GM18511 (cell line): ENCODE measurements at regions not wholly inside any gene's neighbourhood (a gene's known extent, or its start where the extent isn't known, plus 50 kb on each side); places are given as distances from the start of the nearest gene placed in this dataset.

Experiments
- ATAC-seq: cut with Tn5 transposase; IDR thresholded peaks from one replicate; pipeline ENCODE4 v1.9.1; 2021; ENCODE audit warnings: mild to moderate bottlenecking, moderate library complexity; ENCODE audit not compliant: unreplicated experiment

DNA sequence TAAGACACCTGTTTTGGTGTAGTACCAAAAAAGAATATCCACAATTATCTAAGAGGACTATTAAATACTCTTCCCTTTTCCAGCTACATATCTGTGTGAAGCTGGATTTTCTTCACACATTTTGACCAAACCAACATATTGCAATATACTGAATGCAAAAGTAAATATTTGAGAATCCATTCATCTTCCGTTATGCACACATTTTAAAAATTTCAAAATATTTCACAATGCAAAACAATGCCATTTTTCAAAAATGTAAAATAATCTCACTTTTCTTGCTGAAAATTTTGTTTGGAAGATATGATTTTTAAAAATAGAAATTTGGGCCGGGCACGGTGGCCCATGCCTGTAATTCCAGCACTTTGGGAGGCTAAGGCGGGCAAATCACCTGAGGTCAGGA, 133.9 kb upstream of the FUT8 start:
- no peak for ATAC-seq

DNA sequence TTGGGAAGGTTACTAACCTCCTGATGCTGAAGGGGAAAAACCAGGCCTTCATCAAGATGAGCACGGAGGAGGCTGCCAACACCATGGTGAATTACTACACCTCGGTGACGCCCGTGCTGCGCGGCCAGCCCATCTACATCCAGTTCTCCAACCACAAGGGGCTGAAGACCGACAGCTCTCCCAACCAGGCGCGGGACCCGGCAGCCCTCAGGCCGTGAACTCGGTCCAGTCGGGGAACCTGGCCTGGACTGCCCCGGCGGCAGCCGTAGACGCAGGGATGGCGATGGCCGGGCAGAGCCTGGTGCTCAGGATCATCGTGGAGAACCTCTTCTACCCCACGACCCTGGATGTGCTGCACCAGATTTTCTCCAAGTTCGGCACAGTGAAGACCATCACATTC, 133.0 kb upstream of the FUT8 start:
- ATAC-seq = no peak

- ATAC-seq = no peak
Observed at GRCh38 chr14:65279958-65280357, 132.6 kb upstream of the FUT8 start.

DNA sequence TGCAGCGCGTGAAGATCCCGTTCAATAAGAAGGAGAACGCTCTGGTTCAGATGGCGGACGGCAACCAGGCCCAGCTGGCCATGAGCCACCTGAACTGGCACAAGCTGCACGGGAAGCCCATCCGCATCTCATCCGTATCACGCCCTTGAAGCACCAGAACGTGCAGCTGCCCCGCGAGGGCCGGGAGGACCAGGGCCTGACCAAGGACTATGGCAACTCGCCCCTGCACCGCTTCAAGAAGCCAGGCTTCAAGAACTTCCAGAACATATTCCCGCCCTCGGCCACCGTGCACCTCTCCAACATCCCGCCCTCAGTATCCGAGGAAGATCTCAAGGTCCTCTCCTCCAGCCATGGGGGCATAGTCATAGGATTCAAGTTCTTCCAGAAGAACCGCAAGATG, 131.9 kb upstream of the FUT8 start:
- no peak for ATAC-seq

DNA sequence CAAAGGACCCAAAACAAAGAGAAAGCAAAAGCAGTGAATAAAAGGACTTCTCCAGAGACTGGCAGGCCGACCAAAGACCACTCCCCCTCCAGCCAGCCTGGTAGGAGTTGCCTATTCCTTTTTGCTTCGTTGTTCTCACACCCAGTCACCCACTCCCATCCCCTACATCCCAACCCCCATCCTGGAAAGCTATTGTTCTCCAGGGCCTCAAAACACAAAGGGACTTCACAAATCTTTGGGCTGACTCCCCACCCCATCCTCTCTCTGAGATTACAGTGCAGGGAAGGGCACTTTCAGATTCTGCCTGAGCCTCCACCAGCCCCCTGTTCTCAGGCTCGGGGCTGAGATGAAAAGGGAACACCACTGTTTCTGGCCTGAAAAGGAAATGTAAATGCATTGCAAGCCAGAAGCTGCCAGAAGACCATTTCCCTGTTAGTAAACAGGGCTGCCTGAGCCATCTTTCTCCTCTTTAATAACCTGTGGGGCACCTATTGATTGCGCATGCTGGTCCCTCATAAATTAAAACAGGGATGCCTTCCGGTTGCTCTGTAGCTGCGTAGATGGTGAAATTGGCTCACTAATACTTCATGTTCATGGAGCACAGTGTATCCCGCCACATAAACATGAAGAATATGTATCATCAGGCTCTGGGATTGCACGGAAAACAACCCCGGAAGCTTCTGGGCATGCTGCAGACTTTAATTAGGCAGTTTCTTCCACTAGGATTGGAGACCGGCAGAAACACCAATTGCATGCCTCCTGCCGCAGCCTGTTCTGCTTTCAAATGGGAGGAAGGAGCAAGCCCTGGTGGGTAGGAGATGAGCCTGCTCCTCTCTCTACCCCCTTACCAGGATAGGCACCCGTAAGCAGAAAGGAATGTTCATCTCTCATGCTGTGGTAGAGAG, 130.3 kb upstream of the FUT8 start:
- peak; percentile 43 for ATAC-seq

- no peak for ATAC-seq
Observed at GRCh38 chr14:65282896-65283253, 129.7 kb upstream of the FUT8 start.

DNA sequence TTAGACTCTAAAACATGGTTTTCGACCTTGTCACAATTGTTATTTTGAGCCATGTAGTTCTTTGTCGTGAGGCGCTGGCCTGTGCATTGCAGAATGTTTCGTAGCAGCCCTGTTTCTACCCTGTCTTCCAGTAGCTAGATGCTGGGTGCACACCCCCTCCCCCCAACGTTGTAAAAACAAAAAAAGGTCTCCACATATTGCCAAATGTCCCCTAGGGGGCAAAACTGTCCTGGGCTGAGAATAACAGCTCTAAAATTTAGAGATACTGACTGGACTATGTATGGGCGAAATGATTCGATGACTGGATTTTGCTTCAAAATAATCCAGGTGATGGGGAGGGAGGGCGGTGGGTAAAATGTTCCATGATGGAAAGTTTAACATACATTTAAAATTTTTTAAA, 126.1 kb upstream of the FUT8 start:
- ATAC-seq = no peak

DNA sequence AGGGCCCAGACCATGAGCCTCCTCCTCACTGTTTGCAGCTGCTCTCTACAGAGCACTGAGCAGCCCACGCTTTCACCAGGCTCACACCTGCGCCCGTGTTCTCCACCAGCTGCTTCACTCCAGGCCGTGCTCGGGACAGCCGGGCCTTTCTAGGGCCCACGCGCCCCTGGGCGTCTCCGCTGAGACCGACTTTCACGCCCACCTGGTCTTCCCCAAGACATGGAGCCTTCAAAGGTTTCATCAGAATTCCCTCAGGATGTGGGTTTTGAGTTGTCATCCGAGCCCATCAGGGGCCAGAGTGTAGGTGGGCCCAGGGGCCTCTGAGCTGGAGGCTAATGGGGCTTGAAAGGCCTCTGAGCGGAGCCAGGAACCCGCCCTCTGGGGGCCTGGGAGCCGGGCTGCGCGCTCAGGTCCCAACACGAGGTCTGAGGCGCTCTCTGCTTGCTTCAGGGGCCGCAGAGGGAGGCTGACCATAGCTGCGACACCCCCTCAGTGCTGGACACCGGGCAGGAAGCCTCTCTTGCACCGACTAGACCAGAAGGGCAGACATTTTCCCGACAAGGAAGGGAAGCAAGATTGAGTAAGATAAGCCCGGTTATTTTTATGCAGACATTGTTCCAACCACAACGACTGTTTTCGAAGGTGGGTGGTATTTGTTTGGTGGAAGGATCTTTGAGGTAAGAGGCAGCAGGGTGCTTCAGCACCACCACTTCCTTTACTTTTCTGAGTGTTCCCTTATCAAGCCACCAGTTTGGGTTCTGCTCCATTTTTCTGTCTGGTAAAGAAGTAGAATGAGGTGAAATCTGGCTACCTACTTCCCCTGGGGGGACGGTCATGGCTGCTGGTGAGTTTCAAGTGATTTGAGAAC, 125.0 kb upstream of the FUT8 start:
- ATAC-seq = peak; percentile 71

GRCh38 chr14:65290830-65291229, 121.7 kb upstream of the FUT8 start:
- no peak for ATAC-seq

DNA sequence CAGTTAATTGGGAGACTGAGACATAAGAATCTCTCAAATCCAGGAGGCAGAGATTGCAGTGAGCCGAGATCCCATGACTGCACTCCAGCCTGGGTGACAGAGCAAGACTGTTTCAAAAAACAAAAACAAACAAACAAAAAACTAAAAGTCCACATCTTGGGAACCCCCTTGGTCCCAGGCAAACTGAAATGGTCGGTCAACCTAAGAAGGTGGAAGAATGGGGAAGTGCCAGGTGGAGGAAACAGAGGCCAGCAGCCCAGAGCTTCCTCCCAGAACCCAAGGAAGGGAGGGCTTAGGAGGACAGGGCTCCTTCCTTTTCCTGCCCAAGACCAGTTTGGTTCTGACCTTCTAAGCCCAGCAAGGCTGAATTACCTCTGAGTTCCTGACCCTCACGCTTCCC, 121.0 kb upstream of the FUT8 start:
- no peak for ATAC-seq

DNA sequence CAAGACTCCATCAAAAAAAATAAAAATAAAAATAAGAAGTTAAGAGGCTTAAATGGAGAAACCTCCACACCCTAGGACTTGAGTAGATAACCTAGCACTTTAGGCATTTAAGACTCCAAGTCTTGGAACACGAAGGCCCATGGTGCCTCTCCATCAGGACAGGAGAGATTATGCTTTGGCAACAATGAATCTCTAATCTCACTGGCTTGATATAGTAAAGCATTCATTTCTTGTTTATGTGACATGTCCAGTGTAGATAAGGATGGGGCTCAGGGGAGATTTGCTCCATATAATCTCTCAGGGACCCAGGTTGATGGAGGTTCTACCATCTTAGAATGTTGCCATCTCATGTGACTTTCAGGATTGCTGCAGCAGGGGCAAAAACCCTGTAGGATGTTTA, 117.7 kb upstream of the FUT8 start:
- no peak for ATAC-seq

DNA sequence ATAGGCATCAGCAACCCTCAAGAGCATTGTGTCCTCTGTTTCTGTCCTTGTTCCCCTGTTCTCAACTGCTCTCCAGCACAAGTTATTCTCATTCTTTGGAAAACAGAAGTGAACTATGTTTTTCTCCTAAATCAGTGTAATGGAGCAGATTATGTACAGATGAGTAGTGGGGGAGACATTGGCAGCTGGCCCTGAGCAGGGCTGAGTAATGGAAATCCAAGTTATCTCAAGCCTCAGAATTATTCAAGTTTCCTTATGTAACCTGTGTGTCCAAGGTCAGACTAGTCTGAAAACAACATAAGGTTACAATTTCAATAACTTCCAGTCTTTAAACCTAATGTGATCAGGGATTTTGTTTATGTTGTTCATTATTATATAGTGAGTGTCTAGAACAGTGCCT, 116.1 kb upstream of the FUT8 start:
- no peak for ATAC-seq

- ATAC-seq = no peak
Observed at GRCh38 chr14:65296876-65297275, 115.7 kb upstream of the FUT8 start.

GRCh38 chr14:65297744-65298143, 114.8 kb upstream of the FUT8 start:
- ATAC-seq = no peak

- ATAC-seq = no peak
Observed at GRCh38 chr14:65299826-65300225, 112.7 kb upstream of the FUT8 start.

DNA sequence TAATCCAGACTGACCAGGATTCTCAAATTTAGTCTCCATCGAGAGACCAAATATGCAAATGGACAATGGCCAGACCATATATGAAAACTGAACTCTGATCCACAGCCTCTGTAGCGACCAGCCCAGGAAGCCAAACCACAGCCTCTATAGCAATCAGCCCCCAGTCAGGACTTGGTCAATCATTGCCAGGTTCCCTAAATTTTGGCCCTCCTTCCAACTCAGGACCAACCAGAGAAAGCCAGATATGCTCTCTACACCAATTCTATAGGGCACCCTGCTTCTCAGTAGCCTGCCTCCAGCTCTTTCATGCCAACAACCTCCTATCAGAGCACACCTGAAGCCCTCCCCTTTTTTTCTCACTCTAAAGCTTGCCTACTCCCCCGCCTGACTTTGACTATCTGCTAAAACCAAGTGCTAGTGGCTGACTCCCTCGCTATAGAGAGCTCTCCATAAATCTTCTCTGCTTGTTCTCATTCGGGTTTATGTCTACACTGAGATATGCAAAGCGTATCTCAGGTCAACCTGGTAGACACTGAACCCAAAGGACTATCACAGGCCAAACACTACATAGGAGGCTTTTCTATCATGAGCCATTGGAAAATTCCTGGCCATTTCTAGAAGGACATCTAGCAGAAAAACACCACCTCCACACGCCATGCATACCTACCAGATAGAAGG, 110.5 kb upstream of the FUT8 start:
- peak; percentile 58 for ATAC-seq

GRCh38 chr14:65302571-65303189, 109.8 kb upstream of the FUT8 start:
- peak; percentile 71 for ATAC-seq

DNA sequence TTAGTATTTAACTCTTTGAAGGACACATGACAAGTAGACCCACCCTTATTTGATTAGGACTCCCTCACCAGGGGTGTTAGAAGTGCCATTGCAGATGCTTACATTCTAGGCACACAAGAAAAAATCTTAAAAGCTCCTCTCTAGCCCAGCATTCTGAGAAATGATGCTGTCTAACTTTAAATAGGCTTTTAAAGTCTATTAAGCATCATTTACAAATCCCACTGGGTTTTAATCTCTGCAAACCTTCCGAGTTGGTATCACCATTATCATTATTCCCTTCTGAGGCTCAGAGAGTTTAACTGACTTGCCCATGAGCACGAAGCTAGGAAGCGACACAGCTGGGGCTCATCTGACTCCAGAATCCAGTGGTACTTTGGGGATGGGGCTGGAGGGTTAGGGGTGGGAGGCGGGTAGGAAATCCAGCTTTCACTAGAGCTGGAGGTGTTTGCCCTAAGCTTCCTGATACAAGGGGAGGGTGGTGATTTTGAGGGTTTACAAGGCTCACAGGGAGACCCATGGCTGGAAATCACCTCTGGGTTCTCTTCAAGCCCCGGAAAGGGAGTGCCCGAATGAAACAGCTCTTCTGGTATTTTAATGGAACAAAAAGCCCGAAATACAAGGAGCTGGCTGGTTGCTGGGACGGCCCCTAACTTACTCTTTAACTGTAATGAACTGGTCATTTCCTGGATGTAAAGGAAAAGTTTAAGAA, 109.2 kb upstream of the FUT8 start:
- ATAC-seq = no peak

GRCh38 chr14:65303899-65304222, 108.7 kb upstream of the FUT8 start:
- ATAC-seq = no peak

DNA sequence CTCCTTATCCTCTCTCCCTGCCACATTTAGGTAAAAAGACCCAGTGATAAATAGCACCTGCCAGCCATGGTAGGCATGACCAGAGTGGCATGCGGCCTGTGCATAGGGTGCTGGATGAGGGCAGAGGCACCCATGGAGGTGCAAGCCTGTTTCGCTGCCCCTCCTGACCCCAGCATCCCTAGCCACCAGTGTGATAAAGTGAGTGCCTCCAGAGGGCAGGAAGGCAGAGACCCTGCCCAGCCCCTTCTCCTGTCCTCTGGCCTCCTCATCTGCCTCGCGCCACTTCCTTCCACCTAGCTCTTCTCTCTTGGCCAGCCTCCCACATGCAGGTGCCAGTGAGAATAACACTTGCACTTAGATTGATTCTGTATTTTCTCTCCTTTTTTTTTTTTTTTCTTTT, 108.3 kb upstream of the FUT8 start:
- no peak for ATAC-seq

DNA sequence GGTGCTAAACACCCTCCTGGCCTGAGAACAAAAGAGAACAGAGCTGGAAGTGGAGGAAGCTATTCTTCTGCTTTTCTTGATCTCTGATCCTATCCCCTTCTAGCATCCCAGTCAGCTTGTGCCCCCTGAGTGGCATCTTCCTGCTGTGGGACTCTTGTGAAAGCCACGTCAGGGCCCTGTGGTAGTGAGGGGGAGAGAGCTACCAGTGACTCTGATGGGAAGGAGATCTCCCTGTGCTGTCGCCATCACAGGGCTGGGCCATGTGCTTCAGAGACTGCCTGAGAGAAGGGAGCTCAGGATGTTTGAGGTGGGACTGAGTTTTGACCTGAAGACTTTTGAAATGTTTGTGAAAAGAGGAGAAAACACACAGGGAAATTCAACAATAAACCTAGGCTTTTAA, 107.6 kb upstream of the FUT8 start:
- no peak for ATAC-seq
